Endometrium (tissue), 2 donors: ENCODE measurements at regions not wholly inside any gene's neighbourhood (a gene's known extent, or its start where the extent isn't known, plus 50 kb on each side); places are given as distances from the start of the nearest gene placed in this dataset.
"Not testable (repeated sequence)": the region's sequence is repeated elsewhere in the genome, so short reads cannot be mapped to it uniquely, and the experiment has no call there.

ENCODE experiments used
- FAIRE-seq: peaks from 2 replicates; lab custom pipeline; 2012; peaks lifted over from hg19 to GRCh38; lab: Jason Lieb, UNC
- donor health status: control.
- donor health status: control.

- FAIRE-seq, result no peak
Observed at GRCh38 chr1:31485166-31485565, 72.2 kb downstream of the SERINC2 start.

DNA sequence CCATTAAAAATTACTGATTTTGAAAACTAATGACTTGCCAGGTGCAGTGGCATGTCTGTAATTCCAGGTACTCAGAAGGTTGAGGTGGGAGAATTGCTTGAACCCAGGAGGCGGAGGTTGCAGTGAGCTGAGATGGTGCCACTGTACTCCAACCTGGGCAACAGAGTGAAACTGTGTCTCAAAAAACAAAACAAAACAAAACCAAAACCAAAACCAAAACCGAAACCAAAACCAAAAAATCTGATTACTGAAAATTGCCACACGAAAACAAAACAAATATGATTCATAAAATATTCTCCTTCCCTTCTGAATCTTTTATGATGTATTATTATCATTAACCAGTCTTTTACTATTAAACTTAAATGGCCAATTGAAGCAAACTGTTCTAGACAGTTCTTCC lies 74.1 kb downstream of the SERINC2 start:
- FAIRE-seq, result no peak

DNA sequence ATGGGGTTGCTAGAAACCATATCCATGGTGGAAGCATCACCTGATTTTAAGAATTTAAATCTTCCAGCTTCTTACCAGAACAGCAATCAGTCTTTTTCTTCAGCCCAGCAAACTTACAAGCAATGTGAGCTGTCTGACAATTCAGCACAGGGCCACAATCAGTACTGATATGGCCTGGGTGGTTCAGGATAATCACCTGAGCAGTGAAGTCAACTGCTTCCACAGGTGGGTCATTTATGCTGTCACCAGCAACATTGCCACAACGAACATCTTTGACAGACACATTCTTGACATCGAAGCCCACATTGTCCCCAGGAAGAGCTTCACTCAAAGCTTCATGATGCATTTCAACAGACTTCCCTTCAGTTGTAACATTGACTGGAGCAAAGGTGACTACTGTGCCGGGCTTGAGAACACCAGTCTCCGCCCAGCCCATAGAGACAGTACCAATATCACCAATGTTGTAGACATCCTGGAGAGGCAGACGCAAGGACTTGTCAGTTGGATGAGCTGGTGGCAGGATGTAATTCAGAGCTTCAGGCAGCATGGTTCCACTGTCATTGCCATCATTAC lies 74.8 kb downstream of the SERINC2 start:
- FAIRE-seq, result no peak

GRCh38 chr1:31488528-31488927 lies 75.5 kb downstream of the SERINC2 start:
- FAIRE-seq, result no peak

- FAIRE-seq, result not testable (repeated sequence)
Observed at GRCh38 chr1:31489575-31489974, 76.6 kb downstream of the SERINC2 start.

DNA sequence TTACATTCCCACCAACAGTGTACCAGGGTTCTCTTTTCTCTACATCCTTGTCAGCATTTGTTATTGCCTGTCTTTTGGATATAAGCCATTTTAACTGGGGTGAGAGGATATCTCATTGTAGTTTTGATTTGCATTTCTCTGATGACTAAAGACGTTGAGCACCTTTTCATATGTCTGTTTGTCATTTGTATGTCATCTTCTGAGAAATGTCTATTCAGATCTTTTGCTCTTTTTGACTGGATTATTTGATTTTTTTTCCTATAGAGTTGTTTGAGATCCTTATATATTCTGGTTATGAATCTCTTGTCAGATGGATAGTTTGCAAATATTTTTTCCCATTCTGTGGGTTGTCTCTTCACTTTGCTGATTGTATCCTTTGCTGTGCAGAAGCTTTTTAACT lies 77.6 kb downstream of the SERINC2 start:
- not testable (repeated sequence) for FAIRE-seq

DNA sequence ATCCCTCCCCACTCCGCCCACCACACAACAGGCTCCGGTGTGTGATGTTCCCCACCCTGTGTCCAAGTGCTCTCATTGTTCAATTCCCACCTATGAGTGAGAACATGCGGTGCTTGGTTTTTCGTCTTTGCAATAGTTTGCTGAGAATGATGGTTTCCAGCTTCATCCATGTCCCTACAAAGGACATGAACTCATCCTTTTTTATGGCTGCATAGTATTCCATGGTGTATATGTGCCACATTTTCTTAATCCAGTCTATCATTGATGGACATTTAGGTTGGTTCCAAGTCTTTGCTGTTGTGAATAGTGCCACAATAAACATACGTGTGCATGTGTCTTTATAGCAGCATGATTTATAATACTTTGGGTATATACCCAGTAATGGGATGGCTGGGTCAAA lies 81.0 kb upstream of the TINAGL1 start:
- FAIRE-seq, result not testable (repeated sequence)

- FAIRE-seq, result not testable (repeated sequence)
Observed at GRCh38 chr1:31495770-31496169, 80.5 kb upstream of the TINAGL1 start.

DNA sequence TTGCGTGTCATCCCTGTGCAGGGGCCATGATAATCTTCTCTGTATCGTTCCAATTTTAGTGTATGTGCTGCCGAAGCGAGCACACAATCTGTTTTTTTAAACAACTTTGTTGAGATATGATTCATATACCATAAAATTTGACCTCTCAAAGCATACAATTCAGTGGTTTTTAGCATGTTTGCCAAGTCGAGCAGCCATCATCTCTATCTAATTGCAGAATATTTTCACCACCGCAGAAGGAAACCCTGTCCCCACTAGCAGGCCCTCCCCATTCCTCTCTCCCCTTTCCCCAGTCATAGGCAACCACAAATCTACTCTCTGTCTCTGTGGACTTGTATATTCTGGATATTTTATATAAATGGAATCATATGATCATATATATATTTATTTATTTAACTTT lies 78.7 kb upstream of the TINAGL1 start:
- no peak for FAIRE-seq

DNA sequence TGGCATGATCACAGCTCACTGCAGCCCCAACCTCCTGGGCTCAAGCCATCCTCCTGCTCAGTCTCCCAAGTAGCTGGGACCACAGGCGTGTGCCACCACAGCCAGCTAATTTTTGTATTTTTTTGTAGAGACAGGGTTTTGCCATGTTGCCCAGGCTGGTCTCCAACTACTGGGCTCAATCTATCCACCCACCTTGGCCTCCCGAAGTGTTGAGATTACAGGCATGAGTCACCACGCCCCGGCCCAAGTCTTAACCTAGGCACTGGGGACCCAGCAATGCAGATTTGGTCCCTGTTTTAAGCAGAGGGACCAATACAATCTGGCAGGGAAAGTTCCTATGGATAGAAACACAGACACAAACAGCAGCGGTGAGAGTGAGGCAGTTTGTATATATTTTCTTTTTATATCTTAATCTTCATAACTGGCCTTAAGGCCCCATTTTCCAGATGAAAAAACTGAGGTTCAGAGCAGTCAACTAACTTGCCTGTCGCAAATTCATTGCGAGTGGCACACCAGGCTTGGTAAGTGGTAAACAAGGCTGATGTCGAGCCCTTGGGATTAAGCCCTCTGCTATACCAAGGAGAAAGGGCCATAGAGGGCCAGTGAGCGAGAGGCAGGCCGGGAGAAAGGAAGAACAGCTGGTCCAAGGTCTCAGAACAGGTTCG lies 77.8 kb upstream of the TINAGL1 start:
- FAIRE-seq, result no peak

- FAIRE-seq, result no peak
Observed at GRCh38 chr1:31501505-31501904, 74.8 kb upstream of the TINAGL1 start.

- FAIRE-seq, result no peak
Observed at GRCh38 chr1:31502253-31502652, 74.1 kb upstream of the TINAGL1 start.

DNA sequence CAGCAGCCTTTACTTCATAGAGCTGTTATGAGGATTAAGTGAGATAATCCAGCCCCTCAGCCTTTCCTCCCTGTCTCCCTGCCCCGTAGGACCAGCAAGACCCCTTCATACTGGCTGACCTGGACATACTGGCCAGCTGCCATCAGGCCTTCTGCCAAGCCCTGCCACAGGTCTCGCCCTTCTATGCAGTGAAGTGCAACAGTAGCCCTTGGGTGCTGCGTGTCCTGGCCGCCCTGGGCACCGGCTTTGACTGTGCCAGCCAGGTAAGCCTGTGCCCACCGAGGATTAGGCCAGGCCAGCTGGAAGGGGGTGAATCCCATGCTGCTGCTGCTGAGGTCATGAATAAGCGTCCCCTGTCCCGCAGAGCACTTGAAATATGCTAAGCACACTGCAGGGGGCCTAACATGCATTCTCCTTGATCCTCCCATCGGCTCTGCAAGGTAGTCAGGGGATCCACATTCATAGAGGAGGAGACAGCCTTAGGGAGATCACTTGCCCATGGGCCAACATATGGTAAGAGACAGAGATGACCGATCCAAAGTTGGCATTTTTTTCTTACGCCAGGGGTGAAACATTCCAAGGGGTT lies 73.3 kb upstream of the TINAGL1 start:
- FAIRE-seq, result no peak

DNA sequence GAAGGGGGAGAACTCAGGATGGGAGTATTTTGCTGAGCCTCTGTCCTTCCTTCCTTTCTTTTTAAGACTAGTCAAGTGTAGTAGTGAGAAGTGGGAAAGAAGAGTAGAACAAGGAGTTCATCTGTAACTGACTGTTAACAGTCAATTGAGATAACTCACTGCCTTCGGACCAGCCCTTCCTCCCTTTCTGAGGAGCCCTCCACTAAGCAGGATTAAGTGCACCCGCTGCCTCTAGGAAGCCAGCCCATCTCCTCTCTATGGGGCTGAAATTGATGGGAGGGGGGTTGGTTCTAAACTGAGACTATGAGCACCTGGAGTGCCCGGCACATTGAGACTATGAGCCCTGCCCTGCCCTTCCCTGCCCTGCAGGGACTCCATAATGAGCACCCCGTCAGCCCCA lies 72.7 kb upstream of the TINAGL1 start:
- no peak for FAIRE-seq

DNA sequence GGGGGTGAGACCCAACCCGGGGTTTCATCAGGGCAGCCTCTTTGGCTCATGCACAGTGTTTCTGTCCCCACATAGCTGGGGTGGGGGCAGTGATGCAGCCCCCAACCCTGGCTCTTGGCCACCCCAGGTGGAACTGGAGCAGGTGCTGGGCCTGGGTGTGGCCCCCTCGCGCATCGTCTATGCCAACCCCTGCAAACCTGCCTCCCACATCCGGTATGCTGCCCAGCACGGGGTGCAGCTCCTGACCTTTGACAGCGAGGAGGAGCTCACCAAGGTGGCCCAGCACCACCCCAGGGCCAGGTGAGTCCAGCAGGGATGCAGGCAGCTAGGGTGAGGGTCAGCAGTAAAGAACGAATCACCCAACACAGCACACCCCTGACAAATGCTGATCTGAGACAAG lies 72.3 kb upstream of the TINAGL1 start:
- no peak for FAIRE-seq

DNA sequence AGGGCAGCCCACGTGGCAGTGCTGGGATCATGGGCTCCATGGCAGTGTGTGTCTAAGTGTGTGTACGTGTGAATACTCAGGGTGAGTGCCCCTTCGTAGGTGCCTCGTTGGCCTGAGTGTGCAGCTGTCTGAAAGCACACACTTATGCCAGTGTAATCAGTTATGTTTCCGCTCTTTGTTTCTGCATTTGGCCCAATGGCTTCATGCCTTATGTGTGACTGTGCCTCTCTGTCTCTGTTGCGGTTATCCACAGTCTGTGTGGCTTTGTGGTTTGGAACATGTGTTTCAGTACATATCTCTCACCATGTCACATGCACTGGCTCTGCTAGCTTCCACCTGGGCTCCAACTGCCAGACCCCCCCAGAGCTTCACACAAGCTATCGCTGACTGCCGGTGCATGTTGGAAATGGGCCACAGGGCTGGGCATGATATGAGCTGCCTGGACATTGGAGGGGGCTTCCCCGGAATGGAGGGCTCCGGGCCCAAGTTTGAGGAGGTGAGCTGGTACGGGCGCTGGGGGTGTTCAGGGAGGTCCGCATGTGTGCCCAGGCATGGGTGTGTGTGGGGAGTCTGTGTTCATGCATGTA lies 70.3 kb upstream of the TINAGL1 start:
- FAIRE-seq, result no peak

- FAIRE-seq, result no peak
Observed at GRCh38 chr1:31507221-31507620, 69.1 kb upstream of the TINAGL1 start.

DNA sequence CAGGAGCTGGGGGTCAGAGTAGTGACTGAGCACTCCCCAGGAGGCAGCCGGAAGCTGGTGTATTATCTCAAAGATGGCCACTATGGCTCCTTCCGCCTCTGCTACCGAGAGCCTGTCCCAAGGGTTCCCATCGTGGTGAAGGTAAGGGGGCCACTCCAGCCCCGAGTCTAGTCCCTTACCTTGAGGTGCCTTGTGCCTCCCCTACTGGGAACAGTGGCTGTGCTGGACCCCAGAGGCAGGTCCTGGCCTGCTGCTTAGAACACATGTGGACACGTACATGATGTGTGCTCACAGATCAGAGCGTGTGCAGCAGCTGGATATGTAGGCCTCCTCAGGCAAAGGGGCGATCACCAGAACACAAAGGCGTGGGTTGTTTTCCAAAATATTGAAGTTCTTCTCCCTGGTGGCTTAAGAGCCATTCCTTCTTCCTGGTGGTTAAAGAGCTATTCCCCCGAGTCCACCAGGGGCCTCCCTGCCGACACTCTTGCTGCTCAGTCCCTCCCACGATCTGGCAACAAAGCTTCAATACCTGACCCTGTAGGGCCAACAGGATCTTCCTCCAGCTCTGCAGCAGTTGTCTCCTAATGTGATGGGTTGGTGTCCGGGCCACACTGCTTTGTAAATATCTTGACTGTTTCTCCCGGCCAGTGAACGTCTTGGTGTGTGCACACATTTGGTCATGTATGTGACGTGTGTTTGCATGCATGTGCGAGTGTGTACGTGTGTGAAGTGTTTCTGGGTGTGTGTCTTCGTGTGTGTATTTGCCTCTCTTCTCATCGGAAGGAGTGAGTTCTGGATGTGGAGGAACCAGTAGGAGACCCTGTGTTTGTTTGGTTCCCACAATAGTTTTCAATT lies 68.4 kb upstream of the TINAGL1 start:
- FAIRE-seq, result no peak

- no peak for FAIRE-seq
Observed at GRCh38 chr1:31509124-31510072, 66.9 kb upstream of the TINAGL1 start.

GRCh38 chr1:31510304-31510703 lies 66.0 kb upstream of the TINAGL1 start:
- FAIRE-seq, result no peak
